ENCODE measurements at regions not wholly inside any gene's neighbourhood (a gene's known extent, or its start where the extent isn't known, plus 50 kb on each side); places are given as distances from the start of the nearest gene placed in this dataset.

- DNase-seq, result no peak
- Histone ChIP-seq H3K27ac (no peak overlapping the region), H3K9me3 (peaks cover 0 to 12% (median 0%) of the 10 kb centered on the region in 3 donors), H3K36me3 (no peaks in the 10 kb centered on the region), H3K4me3 (no peak overlapping the region), H3K27me3 (peaks cover 0 to 2% (median 0%) of the 10 kb centered on the region in 3 donors), H3K4me1 (no peaks in the 10 kb centered on the region)
- intact Hi-C loops (cut with DNase I; ENCODE audit: low total_unique reads), result no loop called here
- TF ChIP-seq POLR2A (IDR thresholded peaks at IDR 0.05) (no peak), CTCF (IDR thresholded peaks at IDR 0.05 in 4 of 5, conservative IDR thresholded peaks at IDR 0.05 in 1 of 5) (no peak)
- no peak for ATAC-seq
- in situ Hi-C loops (cut with MboI; ENCODE audit: low sequenced_read_pairs in 4 of 4), result no loop called here
Observed at GRCh38 chr14:76653875-76654572, 107.2 kb upstream of the VASH1 start.

GRCh38 chr14:76654573-76655108, 106.6 kb upstream of the VASH1 start:
- Histone ChIP-seq H3K4me3 (no peak overlapping the region), H3K27me3 (peaks cover 0 to 2% (median 0%) of the 10 kb centered on the region in 3 donors), H3K4me1 (no peaks in the 10 kb centered on the region), H3K9me3 (peaks cover 0 to 12% (median 0%) of the 10 kb centered on the region in 3 donors), H3K36me3 (no peaks in the 10 kb centered on the region), H3K27ac (no peak overlapping the region)
- intact Hi-C loops (cut with DNase I; ENCODE audit: low total_unique reads), result no loop called here
- in situ Hi-C loops (cut with MboI; ENCODE audit: low sequenced_read_pairs in 4 of 4), result no loop called here
- no peak for TF ChIP-seq POLR2A (IDR thresholded peaks at IDR 0.05)
- no peak for TF ChIP-seq CTCF (IDR thresholded peaks at IDR 0.05 in 4 of 5, conservative IDR thresholded peaks at IDR 0.05 in 1 of 5)
- DNase-seq (no peak), ATAC-seq (no peak)

GRCh38 chr14:76655331-76655730, 105.9 kb upstream of the VASH1 start:
- no peak overlapping the region for H3K27ac ChIP-seq
- H3K4me1 ChIP-seq, result no peaks in the 10 kb centered on the region
- no peak overlapping the region for H3K4me3 ChIP-seq
- in situ Hi-C loops (cut with MboI; ENCODE audit: low sequenced_read_pairs in 4 of 4) (no loop called here), intact Hi-C loops (cut with DNase I; ENCODE audit: low total_unique reads) (no loop called here)
- H3K36me3 ChIP-seq, result no peaks in the 10 kb centered on the region
- TF ChIP-seq POLR2A (IDR thresholded peaks at IDR 0.05) (no peak), CTCF (IDR thresholded peaks at IDR 0.05 in 4 of 5, conservative IDR thresholded peaks at IDR 0.05 in 1 of 5) (no peak)
- DNase-seq (no peak), ATAC-seq (no peak)
- peaks cover 0 to 12% (median 0%) of the 10 kb centered on the region in 3 donors for H3K9me3 ChIP-seq
- peaks cover 0 to 6% (median 0%) of the 10 kb centered on the region in 3 donors for H3K27me3 ChIP-seq

- Histone ChIP-seq H3K9me3 (peaks cover 0 to 12% (median 0%) of the 10 kb centered on the region in 3 donors), H3K36me3 (no peaks in the 10 kb centered on the region), H3K4me1 (no peaks in the 10 kb centered on the region), H3K27ac (no peak overlapping the region), H3K4me3 (no peak overlapping the region), H3K27me3 (peaks cover 0 to 6% (median 0%) of the 10 kb centered on the region in 3 donors)
- ATAC-seq, result no peak
- no peak for DNase-seq
- TF ChIP-seq CTCF (IDR thresholded peaks at IDR 0.05 in 4 of 5, conservative IDR thresholded peaks at IDR 0.05 in 1 of 5) (no peak), POLR2A (IDR thresholded peaks at IDR 0.05) (no peak)
- intact Hi-C loops (cut with DNase I; ENCODE audit: low total_unique reads), result no loop called here
- in situ Hi-C loops (cut with MboI; ENCODE audit: low sequenced_read_pairs in 4 of 4), result no loop called here
Observed at GRCh38 chr14:76656592-76656991, 104.7 kb upstream of the VASH1 start.
